Fibroblast of lung (primary cell): ENCODE measurements at regions not wholly inside any gene's neighbourhood (a gene's known extent, or its start where the extent isn't known, plus 50 kb on each side); places are given as distances from the start of the nearest gene placed in this dataset.

Experiments
- CTCF ChIP-seq, 2 donors: IDR thresholded peaks in 1 of 2; conservative IDR thresholded peaks in 1 of 2; 1 replicate in 1 of 2; 2 replicates in 1 of 2; pipeline ENCODE4 v1.5.1; 2011 to 2012; ENCODE audit warnings: low read length in 2 of 2, control low read depth in 1 of 2, inconsistent platforms in 1 of 2, low read depth in 1 of 2, mild to moderate bottlenecking in 1 of 2
- EZH2 ChIP-seq: IDR thresholded peaks from 2 replicates; pipeline ENCODE4 v1.5.1; 2012; ENCODE audit warnings: low read length, control low read depth, mild to moderate bottlenecking; ENCODE audit errors: missing control alignments

- TF ChIP-seq EZH2 (no peak), CTCF (conservative IDR thresholded peaks at IDR 0.05 in 1 of 2, IDR thresholded peaks at IDR 0.05 in 1 of 2; ENCODE audit: low read depth in 1 of 2, low read length in 2 of 2) (no peak)
Observed at GRCh38 chr2:164302786-164303185, 318.5 kb downstream of the GRB14 start.
